ENCODE measurements at regions not wholly inside any gene's neighbourhood (a gene's known extent, or its start where the extent isn't known, plus 50 kb on each side); places are given as distances from the start of the nearest gene placed in this dataset.
"Not testable (repeated sequence)": the region's sequence is repeated elsewhere in the genome, so short reads cannot be mapped to it uniquely, and the experiment has no call there.

DNA sequence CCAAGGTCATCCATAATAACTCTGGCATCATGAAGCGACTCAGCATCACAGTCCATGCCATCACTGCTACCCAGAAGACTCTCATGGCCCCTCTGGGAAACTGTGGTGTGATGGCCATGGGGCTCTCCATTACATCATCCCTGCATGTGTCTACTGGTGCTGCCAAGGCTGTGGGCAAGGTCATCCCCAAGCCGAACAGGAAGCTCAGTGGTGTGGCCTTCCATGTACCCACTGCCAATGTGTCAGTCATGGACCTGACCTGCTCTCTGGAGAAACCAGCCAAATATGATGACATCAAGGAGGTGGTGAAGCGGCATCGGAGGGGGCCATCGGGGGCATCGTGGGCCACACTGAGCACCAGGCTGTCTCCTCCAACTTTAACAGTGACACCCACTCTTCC, 65.1 kb upstream of the ARHGAP29 start:
- no peak for DNase-seq

- DNase-seq = peak; percentile 59
These were observed 63.8 kb upstream of the ARHGAP29 start for GRCh38 chr1:94301186-94301585.

- DNase-seq = no peak
These were observed 63.3 kb upstream of the ARHGAP29 start for GRCh38 chr1:94300731-94301130.

- peak; percentile 93 for DNase-seq
These were observed 62.5 kb upstream of the ARHGAP29 start for GRCh38 chr1:94299627-94300553.

DNA sequence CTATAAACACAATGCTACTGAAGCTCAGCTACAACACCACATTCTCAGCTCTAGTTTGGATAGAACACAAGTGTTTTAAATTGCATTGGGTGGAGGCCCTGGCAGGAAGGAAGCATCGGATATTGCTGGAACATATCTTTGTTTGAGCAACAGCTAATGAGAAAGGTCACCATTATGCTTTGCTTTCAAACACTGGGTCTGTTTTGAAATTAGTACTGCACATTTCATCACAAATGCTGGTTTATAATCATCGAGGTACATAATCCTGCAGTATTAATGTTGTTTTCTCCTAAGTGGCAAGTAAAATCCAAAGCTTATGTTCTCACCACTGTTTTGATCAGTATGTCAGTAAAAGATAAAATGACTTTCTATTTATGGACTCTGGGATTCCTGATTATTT, 61.5 kb upstream of the ARHGAP29 start:
- peak; percentile 74 for DNase-seq

- DNase-seq = peak; percentile 95
These were observed 58.6 kb upstream of the ARHGAP29 start for GRCh38 chr1:94296018-94296417.

DNA sequence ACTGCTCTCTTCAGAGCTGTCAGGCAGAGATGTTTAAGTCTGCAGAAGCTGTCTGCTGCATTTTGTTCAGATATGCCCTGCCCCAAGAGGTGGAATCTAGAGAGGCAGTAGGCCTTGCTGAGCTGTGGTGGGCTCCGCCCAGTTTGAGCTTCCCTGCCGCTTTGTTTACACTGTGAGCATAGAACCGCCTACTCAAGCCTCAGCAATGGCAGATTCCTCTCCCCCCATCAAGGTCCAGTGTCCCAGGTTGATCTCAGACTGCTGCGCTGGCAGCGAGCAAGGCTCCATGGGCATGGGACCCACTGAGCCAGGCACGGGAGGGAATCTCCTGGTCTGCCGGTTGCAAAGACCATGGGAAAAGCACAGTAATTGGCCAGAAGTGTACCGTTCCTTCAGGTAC, 55.6 kb upstream of the ARHGAP29 start:
- not testable (repeated sequence) for DNase-seq

GRCh38 chr1:94289244-94289643, 51.9 kb upstream of the ARHGAP29 start:
- DNase-seq = not testable (repeated sequence)
